CD4-positive, alpha-beta T cell treated with Interleukin-17A for 1 hour (primary cell): ENCODE measurements at regions not wholly inside any gene's neighbourhood (a gene's known extent, or its start where the extent isn't known, plus 50 kb on each side); places are given as distances from the start of the nearest gene placed in this dataset.
"Not testable (repeated sequence)": the region's sequence is repeated elsewhere in the genome, so short reads cannot be mapped to it uniquely, and the experiment has no call there.

ENCODE experiments used
- DNase-seq: peaks from one replicate; pipeline ENCODE4 v3.0.0-alpha.2; 2020

DNA sequence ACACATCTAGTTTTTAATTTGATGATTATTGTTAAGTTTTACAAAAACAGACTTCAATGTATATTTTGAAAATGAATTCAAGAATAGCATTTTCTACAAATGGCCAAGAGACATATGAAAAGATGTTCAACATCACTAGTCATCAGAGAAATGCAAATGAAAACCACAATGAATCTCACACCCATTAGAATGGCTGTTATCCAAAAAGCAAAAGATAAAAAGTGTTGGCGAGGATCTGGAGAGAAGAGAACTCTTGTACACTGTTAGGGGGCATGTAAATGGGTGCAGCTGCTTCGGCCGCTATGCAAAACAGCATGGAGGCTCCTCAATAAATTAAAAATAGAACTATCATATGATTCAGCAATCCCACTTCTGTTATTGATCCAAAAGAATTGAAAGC lies 185.8 kb upstream of the CCN2 start:
- no peak for DNase-seq

DNA sequence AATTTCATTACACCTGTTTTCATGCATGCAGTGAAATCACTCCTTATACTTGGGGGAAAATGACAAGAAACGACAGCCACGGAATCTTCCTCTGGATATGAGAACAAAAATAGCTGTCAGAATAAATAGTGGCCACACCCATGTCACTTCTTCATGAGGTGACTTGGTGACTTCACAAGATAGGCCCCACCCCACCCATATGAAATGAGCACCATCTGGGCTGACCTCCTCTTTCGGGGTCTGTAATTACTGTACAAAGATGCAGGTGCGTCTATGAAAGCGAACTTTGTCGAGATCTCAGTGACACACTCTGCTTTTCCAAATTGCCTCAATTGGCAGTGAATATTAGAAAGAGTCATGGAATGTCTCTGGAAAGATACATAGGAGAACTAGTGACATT lies 184.2 kb upstream of the CCN2 start:
- no peak for DNase-seq

DNA sequence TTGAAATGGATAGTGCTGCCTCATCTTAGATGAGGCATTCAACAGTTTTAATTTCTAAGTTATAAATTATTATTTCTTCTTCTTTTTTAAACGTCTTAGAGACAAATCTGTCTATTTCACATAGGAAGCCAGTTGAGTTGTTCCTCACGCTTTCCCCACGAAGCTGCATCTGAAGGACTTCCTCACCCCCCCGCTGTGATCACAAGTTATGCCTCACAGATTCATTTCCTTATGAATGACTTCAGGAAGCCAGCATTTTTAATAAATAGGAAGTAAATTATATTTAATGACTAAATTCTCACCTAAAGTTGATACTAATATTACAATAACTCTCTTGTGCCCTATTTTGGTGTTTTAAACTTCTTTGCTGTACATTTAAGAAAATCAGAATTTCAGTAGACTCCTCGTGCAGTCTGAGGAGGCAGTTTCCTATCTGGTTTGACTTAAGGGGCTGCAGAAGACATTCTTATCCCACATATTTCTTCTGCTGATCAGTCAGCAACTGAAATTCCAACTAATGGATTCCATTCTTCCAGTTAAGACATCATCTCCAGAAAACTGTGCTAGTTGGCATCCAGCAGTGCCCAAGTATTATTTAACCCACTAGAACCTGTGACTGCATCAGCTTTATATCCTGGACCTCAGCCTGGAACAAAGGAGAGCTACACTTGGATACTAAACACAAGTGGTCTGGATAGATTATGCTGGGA lies 182.7 kb upstream of the CCN2 start:
- no peak for DNase-seq

DNA sequence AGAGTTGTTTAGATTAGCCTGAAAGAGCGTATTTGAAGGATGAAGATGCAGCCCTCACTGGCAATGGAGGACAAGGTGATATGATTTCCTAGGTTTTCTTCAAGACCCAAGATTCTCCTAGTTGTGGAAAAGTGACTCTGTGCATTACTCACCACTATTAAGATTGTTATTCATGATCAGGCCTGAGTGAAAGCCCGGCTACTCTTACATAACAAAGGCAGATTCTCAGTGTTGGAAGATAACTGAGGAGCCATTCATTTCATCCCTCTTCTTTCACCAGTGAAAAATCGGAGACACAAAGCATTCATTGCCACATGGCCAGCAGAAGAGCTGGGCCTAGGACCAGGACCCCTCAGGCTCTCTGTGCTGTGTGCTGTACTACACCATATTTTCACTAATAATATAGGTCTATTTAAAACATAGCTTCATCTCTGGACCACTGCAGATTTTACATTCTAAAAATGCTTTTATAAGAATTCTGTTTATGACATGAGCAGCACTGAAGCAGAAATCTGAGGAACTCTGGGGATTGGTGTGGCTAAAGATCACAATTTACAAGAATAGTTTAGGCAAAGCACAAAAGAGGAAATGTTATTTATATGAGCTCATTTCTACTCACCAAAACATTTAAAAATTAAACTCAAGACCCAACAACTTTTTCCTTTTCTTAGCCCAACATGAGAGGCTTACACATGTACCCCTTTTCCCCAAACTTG lies 181.9 kb upstream of the CCN2 start:
- DNase-seq = no peak

DNA sequence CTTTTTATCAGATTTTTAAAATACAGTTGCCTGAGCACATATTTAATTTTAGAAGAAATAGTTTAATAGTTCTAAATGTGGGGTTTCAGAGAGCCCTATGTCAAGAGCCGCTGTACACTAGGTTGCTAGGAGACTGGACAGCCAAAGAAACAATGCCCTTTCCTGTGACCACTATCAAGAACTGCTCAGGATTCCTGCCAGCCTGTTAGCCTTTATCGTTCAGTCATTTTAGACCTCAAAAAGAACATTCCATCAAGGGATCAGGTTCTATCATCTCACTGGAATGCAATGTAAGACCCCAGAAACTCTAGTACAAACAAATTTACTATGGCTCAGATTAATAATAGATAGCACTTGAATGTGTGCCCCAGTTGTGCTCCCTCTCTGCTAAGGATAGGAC lies 181.2 kb upstream of the CCN2 start:
- DNase-seq = no peak

DNA sequence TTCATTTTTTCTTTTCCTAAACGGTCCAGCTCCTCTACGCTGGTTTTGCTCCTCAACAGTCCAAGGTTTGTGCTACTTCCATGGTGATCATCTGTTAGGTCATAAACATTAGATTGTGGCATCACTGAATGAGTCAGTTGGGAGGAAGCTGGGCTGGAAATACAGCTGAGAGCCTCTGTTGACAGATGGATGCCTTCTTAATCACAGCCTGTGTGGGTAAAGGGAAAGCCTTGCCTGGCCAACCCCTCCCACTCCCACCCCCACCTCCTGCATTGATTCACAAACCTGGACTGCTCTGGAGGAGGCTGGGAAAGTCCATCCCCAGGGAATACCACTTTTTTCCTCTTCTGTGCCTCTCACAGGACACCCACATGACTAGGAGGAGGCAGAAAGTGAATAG lies 180.6 kb upstream of the CCN2 start:
- peak; percentile 2 for DNase-seq

DNA sequence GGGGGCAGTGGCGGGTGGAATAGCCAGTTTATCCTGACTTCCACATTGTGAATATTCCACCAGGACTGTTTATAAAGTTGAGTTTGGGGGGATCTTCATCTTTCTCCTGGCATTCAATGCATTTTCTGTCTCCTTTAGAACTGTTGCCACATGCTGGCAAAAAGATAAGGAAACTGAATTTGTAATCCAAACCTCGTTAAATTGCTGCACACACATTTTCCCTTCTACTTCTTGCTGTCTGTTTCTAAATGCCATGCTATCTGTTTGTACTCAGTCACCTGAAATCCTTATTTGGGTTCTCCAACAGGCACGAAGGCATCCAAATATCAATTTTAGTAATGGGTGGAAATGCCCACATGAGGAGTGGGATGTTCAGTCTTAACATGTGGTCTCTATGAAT lies 180.2 kb upstream of the CCN2 start:
- no peak for DNase-seq

DNA sequence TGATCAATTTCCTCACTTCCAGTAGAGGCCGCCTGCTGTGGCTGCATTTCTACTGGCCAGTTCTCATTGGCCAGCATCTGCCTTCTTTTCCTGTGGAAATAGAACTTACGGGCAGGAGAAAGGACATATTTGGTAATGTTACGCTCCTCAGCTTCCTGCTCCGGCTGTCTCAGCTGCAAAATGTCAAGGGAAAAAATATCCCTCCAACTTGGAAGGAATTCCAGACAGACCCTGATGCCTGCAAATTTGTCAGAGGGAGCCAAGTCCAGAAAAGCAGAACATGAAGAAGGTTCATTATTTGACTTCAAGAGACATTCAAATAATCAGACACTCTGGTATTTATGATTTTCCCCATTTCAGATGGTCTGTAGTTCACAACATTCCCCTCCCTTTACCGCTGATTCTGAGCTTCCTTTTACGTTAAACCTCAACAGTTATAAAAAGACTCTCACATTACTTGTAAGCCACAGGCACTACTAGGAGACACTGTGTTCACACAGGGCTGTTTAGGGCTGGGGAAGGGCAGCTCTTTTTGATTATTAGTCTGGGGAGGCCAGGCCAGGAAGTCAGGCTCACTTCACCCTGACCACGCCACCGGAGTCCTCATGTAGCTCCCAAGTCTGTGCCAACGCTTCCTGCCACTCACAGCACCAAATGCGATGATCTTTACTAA lies 179.6 kb upstream of the CCN2 start:
- DNase-seq = no peak

DNA sequence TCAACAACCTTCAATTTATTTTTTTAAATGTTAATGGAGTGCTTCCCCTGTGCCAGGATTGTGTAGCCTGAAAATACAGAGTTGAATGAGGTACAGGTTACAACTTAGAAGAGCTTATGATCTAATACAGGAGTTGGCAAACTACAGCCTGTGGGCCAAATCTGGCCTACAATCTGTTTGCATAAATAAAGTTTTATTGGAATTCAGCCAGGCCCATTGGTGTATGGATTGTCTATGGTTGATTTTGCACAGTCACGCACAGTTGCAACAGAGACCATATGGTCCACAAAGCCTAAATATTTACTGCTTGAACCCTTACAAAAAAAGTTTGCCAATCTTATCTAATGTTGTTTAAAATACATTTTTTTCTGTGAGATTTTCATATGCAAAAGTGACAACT lies 177.3 kb upstream of the CCN2 start:
- no peak for DNase-seq

DNA sequence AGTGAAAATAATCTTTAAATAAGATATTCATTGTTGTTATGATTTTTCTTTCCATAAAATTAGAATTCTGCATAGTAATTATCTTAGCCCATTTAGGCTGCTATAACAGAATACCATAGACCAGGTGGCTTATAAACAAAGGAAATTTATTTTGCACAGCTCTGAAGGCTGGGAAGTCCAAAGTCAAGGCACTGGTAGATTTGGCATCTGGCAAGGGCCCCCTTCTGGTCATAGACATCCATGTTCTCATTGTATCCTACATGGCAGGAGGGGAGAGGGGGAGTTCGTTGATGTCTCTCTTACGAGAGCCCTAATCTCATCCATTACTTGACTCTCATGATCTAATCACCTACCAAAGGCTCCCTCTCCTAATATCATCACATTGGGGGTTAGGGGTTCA lies 175.0 kb upstream of the CCN2 start:
- no peak for DNase-seq

DNA sequence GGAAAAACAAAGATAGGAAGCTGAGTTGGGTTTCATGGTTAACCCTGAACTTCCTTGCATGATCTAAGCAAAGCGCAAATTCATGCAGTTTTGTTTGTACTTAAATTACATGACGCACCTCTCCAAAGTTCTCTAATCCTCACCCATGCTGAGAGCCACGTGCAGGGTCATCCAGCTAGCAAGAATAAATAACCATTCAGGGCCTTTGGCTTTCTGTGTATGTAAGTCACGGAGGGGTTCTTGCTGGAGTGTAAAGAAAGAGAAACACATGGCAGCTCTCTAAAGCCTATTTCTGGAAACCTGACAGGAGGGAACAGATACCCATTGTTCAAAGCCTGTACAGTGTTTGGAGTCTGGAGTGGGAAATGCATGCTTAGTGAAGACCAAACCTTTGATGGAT lies 171.7 kb upstream of the CCN2 start:
- DNase-seq = no peak

DNA sequence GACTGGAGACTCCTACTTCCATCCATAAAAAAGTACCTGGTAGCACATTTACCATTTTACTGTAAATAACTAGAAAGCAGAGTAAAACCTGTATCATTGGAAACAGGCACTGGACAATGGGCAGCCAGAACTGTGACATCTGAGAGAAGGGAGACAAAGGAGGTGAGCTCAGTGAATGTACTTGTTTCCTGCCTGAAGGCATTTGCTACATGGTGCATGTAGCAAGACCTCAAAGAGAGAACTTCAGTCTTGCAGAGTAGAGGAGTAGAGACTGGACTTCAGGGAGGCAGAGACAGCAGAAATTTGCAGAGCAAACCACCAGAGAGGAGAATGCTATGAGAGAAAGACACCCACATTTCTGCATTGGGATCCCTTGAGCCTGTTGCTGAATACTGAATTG lies 171.0 kb upstream of the CCN2 start:
- no peak for DNase-seq

DNA sequence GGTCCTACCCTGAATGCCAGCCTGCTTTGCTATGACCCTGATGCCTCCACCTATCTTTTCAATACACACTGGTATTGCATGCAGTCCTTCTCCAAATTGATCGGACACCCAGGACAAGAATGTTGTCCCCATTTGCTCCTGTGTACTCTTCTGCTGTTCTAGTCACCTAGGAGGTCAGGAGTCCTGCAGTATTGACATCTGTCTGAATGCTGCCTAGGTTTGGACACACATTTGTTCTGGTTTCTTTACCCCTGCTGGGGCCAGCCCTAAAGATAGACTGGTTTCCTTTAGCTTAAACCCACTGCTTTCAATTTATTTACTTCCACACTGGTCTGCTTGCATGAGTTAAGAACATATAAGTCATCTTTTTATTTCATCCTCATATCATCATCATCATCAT lies 167.0 kb upstream of the CCN2 start:
- no peak for DNase-seq

DNA sequence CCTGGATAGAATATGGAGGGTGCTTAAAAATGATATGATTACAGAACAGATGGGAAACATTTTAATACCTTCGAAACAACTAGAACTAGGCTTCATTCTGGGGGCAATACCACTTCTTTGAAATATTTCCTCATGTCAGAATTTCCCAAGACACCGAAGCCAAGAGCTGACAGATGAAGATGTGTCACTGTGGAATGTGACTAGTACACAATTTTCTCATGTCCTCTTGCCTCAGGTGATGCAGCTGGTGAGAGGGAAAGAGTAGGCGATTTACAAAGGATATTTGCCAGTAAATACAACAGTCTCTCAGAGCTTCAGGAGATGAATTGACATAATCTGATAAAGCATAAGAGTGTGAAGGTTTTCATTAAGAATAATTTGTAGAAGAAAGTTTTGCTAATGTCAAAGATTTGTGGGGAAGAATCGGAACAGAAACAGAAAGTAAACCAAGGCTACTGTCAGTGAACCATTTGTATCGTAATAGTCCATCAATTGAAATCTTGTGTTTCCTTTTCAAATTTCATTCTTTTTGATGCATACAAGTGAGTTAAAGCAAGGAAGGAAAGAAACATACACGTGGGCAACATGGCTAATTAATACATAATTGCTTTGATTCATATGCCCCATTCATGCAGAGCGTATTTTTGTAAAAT lies 164.7 kb upstream of the CCN2 start:
- DNase-seq = no peak

DNA sequence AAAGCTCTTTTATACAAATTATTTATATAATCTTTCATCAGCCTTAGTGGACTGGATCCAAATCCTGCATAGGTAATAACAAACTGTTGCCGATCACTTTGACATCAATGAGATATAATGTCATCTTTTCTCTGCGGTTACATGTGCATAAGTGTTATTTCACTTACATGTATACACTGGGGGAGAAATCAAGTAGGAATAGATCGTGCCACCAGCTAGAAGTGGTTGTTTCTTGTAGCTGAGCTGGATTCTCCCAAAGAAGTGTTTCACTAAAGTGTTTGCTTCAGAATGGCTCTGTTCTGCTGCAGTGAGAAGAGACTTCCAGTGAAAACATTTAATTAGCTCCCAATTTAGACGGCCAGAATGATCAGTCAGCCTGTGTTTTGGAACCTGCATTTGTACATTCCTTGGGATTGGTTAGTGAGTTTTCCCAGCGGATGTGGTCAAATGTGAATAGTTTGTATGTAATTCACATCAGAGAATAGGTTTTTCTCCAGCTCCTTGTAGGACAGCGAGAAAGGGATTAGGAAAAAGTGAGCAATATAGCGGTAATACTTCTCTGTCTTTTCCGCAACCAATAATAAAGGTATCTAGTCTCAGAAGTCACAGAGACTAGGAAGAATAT lies 163.1 kb upstream of the CCN2 start:
- no peak for DNase-seq

DNA sequence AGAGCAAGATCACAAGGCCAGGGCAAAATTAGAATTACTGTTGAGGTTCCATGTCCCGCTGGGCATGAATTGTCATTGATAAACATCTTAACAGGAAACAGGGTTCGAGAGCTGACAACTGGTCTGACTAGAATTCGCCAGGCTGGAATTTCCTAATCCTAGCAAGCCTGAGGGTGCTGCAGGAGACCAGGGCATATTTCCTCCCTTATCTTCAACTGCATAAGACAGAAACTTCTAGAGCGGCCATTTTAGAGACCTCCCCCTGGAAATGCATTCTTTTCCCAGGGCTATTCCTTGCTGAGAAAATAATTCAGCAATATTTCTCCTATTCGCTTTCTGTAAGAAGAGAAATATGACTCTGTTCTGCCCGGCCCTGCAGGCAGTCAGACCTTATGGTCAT lies 158.6 kb upstream of the CCN2 start:
- not testable (repeated sequence) for DNase-seq

DNA sequence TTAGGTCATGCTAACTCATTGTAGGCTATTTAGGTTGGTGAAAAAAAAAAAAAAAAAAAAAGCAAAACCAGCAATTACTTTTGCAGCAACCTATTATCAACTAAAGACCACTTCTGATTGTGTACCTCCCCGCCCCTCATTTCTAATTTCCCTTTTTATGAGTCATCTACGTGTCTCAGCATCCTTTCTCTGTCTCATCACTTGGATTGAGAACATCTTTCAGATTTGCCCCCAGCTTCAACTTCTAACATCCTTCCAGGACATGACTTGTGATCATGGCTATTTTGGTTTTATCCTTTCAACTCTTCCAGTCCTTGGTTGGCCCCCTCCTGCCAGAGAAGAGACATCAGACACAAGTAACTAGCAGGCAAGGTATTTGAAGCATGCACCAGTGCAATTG lies 156.7 kb upstream of the CCN2 start:
- DNase-seq = no peak

DNA sequence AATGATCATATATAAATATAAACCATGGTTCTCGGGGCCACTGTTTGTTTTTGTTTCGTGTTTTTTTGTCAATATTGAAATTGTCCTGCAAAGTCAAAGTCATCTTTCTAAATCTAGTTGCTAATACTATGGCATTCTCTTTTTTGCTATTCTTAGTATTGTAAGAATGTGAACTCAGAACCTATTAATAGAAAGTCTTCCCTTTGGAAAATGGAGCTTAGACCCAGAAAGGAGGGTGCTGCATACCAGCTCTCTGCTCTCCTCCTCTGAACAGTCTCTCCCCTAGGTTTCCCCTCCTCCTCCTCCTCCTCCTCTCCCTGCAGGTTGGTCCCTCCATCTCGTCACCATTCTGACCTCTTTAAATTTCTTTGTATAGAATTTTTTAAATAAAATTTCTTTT lies 150.4 kb upstream of the CCN2 start:
- DNase-seq = no peak

DNA sequence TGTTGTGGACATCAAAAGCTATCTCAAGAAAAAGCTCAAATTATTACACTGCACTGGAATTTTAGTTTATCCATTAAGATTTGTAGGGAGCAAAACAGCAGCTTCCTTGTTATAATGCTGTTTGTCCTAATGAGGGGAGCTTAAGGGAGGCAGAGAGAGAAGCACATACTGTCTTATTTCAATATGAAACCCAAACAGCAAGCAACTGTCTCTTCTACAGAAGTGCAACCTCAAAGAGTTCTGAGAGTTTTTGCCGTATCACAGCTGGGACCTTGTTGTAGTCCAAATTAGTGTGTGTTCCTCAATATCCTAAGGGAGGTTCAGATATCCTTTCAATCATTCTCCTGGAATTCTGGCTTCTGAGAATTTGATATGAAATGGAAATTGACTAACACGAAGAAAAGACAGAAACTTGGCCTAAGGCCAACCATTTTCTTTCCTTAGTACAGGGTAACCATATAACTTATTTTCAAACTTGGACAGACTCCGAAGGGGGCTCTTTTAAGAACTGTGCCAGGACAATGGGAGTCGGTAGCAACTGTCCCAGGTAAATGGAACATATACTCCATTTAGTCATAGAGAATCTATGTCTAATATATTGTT lies 149.3 kb upstream of the CCN2 start:
- no peak for DNase-seq

DNA sequence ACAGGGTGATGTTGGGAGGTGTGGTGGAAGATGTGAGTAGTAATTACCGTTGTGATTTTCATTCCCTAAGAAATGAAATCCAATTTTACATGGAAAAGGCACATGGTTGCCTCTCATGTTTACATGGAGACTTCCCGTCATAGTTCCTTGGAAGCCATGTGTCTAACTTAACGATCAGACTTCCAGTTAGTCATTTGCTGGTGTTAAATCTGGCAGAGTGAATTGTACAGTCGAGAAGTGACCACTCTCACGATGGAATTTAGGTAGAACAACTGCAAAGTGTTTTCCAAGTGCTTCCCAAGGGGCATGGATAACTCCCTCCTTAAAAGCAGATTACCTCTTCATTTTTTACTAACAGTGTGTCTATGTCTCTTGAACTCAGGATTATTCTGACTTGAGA lies 145.8 kb upstream of the CCN2 start:
- no peak for DNase-seq

DNA sequence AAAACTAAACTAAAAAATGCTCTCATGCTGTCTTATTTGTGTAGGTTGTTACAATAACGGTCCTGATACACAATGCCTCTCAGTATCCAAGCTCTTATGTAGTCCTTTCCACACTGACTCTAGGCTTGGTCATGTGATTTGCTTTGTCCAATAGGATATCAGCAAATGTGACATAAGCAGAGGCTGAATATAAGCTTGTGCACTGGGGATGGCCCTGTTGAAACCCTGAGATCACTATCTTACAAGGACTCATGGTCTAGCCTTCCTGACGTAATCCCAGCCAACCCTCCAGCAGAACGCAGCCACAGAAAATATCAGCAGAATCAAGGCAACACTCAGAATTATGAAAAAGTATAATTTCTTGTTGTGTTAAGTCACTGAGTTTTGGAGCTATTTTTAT lies 145.1 kb upstream of the CCN2 start:
- DNase-seq = no peak

DNA sequence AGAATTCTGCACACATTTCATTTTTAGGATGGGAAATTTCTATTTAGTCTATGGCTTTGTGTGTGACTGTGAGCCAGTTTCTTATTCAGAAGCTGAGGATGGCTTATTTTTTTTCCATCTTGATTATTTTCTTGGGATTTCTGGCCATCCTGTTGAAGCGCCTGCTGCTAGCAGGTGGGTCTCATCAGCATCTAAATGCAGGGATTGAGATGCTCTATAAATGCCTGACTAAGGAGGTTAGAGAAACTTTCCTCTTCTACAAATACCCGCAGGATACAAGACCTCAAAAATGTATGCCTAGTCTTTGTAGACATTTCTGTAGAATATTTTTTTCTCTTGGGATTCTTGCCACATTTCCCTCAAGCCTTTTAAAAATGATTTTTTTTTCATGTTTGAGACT lies 138.0 kb upstream of the CCN2 start:
- no peak for DNase-seq

DNA sequence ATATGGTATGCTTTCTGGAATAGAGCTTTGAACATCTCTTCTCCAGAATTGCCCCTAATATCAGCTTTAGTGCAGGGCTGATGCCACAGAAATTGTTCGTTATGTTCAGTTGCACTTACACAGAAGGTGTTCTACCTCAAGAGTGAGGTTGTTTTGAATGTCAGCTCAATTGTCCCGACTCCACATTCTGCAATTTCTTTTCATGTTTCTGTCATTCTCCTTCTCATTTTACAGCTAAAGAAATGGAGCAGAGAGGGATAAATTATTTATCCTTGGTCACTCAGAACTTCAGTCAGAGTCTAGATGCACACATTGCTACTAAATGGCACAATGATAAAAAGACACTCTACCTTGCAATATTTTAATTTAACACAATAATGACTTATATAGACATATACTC lies 137.0 kb upstream of the CCN2 start:
- no peak for DNase-seq
